Liver (tissue), 8 donors: ENCODE measurements at regions not wholly inside any gene's neighbourhood (a gene's known extent, or its start where the extent isn't known, plus 50 kb on each side); places are given as distances from the start of the nearest gene placed in this dataset.
"Not testable (repeated sequence)": the region's sequence is repeated elsewhere in the genome, so short reads cannot be mapped to it uniquely, and the experiment has no call there.

Source experiments
- DNase-seq: peaks from one replicate; pipeline ENCODE4 v3.0.0-alpha.2; 2017; ENCODE audit warnings: low spot score
- H3K27ac ChIP-seq, 2 donors: one replicate each; pipeline ENCODE4 v1.7.0; 2013; ENCODE audit warnings: inconsistent platforms in 2 of 2, low read length in 2 of 2, control low read depth in 1 of 2, low read depth in 1 of 2, mild to moderate bottlenecking in 1 of 2
- H3K27me3 ChIP-seq, 4 donors: one replicate each; pipeline versions ENCODE4 v1.6.1 to v1.7.0; 2013; ENCODE audit warnings: low read length in 3 of 4, inconsistent platforms in 1 of 4, mild to moderate bottlenecking in 1 of 4, moderate library complexity in 1 of 4; ENCODE audit not compliant: control insufficient read depth in 4 of 4, insufficient read depth in 4 of 4
- H3K36me3 ChIP-seq, 4 donors: one replicate each; pipeline versions ENCODE4 v1.6.1 to v1.7.0; 2013; ENCODE audit warnings: low read length in 3 of 4, mild to moderate bottlenecking in 3 of 4, low read depth in 1 of 4, moderate library complexity in 1 of 4; ENCODE audit not compliant: control insufficient read depth in 4 of 4, insufficient read depth in 3 of 4
- H3K4me1 ChIP-seq, 4 donors: one replicate each; pipeline versions ENCODE4 v1.6.1 to v1.7.0; 2013; ENCODE audit warnings: low read length in 3 of 4, mild to moderate bottlenecking in 3 of 4, moderate library complexity in 1 of 4; ENCODE audit not compliant: control insufficient read depth in 4 of 4, insufficient read depth in 4 of 4
- H3K4me3 ChIP-seq, 3 donors: one replicate each; pipeline versions ENCODE4 v1.6.1 to v1.7.0; 2013; ENCODE audit warnings: low read length in 3 of 3, control low read depth in 1 of 3, low read depth in 1 of 3, mild to moderate bottlenecking in 1 of 3
- H3K9ac ChIP-seq, 2 donors: one replicate each; pipeline ENCODE4 v1.7.0; 2013; ENCODE audit warnings: low read length in 2 of 2, mild to moderate bottlenecking in 2 of 2, moderate library complexity in 2 of 2, control low read depth in 1 of 2, low read depth in 1 of 2
- H3K9me3 ChIP-seq, 4 donors: one replicate each; pipeline versions ENCODE4 v1.6.1 to v1.7.0; 2013; ENCODE audit warnings: low read length in 3 of 4; ENCODE audit not compliant: control insufficient read depth in 4 of 4
- EGR1 ChIP-seq, 2 donors: IDR thresholded peaks; 2 replicates each; pipeline ENCODE4 v1.6.1; 2016 to 2018; ENCODE audit warnings: antibody characterized with exemption in 2 of 2, low read depth in 2 of 2
- FOXA1 ChIP-seq: IDR thresholded peaks from 2 replicates; pipeline ENCODE4 v1.6.1; 2016; ENCODE audit warnings: antibody characterized with exemption
- FOXA2 ChIP-seq: IDR thresholded peaks from 2 replicates; pipeline ENCODE4 v1.6.1; 2016; ENCODE audit warnings: antibody characterized with exemption
- GABPA ChIP-seq, 2 donors: IDR thresholded peaks in 1 of 2; conservative IDR thresholded peaks in 1 of 2; 2 replicates each; pipeline ENCODE4 v1.6.1; 2016; ENCODE audit warnings: antibody characterized with exemption in 2 of 2, mild to moderate bottlenecking in 1 of 2, moderate library complexity in 1 of 2
- HNF4A ChIP-seq, 2 donors: conservative IDR thresholded peaks; 2 replicates each; pipeline ENCODE4 v1.6.1; 2016; ENCODE audit warnings: antibody characterized with exemption in 2 of 2, mild to moderate bottlenecking in 2 of 2
- HNF4G ChIP-seq: IDR thresholded peaks from 2 replicates; pipeline ENCODE4 v1.6.1; 2016; ENCODE audit warnings: antibody characterized with exemption
- JUND ChIP-seq, 2 donors: IDR thresholded peaks; 2 replicates each; pipeline ENCODE4 v1.6.1; 2016; ENCODE audit warnings: antibody characterized with exemption in 2 of 2
- NR2F2 ChIP-seq: IDR thresholded peaks from 2 replicates; pipeline ENCODE4 v1.6.1; 2016; ENCODE audit warnings: antibody characterized with exemption
- RAD21 ChIP-seq, 2 donors: IDR thresholded peaks; 2 replicates each; pipeline ENCODE4 v1.6.1; 2016; ENCODE audit warnings: antibody characterized with exemption in 2 of 2, mild to moderate bottlenecking in 2 of 2
- RXRA ChIP-seq, 2 donors: IDR thresholded peaks; 2 replicates each; pipeline ENCODE4 v1.6.1; 2017 to 2018; ENCODE audit warnings: antibody characterized with exemption in 2 of 2, mild to moderate bottlenecking in 1 of 2
- SP1 ChIP-seq: IDR thresholded peaks from 2 replicates; pipeline ENCODE4 v1.6.1; 2018; ENCODE audit warnings: antibody characterized with exemption, mild to moderate bottlenecking
- TAF1 ChIP-seq: conservative IDR thresholded peaks from 2 replicates; pipeline ENCODE4 v1.6.1; 2016; ENCODE audit warnings: antibody characterized with exemption, mild to moderate bottlenecking
- YY1 ChIP-seq: IDR thresholded peaks from 2 replicates; pipeline ENCODE4 v1.6.1; 2016; ENCODE audit warnings: antibody characterized with exemption, mild to moderate bottlenecking
- WGBS: extraction: QIAGEN DNeasy Blood & Tissue Kit; methylation state at CpG from one replicate; pipeline ENCODE4 v1.1.7; 2013; 5-methylcytosine and 5-hydroxymethylcytosine counted together
- TF ChIP-seq, protein P1 (sequence below): IDR thresholded peaks from 2 replicates; pipeline ENCODE4 v1.6.1; 2016; ENCODE audit warnings: antibody characterized with exemption
- TF ChIP-seq, protein P2 (sequence below): fragments of 150-350 bp; IDR thresholded peaks from 2 replicates; pipeline ENCODE4 v1.5.1; 2017; ENCODE audit warnings: improper control_type of control experiment, low read depth, low read length; ENCODE audit not compliant: missing input control
- TF ChIP-seq, protein P3 (sequence below): IDR thresholded peaks from 2 replicates; pipeline ENCODE4 v1.6.1; 2016; ENCODE audit warnings: antibody characterized with exemption
- TF ChIP-seq, protein P4 (sequence below): IDR thresholded peaks from 2 replicates; pipeline ENCODE4 v1.6.1; 2016; ENCODE audit warnings: antibody characterized with exemption, mild to moderate bottlenecking
- TF ChIP-seq, protein P5 (sequence below): IDR thresholded peaks from 2 replicates; pipeline ENCODE4 v1.6.1; 2016; ENCODE audit warnings: antibody characterized with exemption
- donor health status: healthy.
- donor health status: healthy.
- donor health status: healthy.
- donor health status: healthy.
- donor health status: healthy.

DNA sequence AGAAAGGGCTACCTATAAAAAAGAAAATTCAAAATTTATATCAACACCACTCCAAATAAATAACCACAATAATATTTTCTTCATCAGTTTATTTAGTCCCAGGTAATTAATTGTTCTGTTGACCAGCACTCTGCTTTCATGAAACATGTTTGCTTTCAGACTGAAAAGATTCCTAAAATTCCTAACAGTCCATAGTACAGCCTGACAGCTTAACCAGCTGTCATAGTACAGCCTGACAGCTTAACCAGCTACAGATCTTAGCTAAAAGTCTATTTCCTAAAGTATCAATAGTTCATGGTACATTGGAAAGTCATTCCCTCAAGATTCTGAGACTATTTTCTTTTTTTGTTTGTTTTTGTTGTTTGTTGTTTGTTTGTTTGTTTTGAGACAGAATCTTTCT, 144.1 kb upstream of the DDX53 start:
- Histone ChIP-seq H3K27me3 (peaks cover 0 to 2% (median 0%) of the 10 kb centered on the region in 4 donors), H3K9ac (no peak overlapping the region), H3K4me1 (no peaks in the 10 kb centered on the region), H3K27ac (no peak overlapping the region), H3K4me3 (no peak overlapping the region), H3K36me3 (no peaks in the 10 kb centered on the region), H3K9me3 (no peaks in the 10 kb centered on the region)
- no peak for DNase-seq
- TF ChIP-seq HNF4A (conservative IDR thresholded peaks at IDR 0.05): no peak
- no peak for TF ChIP-seq RAD21 (IDR thresholded peaks at IDR 0.05)
- TF ChIP-seq, protein P1, sequence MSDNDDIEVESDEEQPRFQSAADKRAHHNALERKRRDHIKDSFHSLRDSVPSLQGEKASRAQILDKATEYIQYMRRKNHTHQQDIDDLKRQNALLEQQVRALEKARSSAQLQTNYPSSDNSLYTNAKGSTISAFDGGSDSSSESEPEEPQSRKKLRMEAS: no peak
- TF ChIP-seq JUND (IDR thresholded peaks at IDR 0.05): no peak
- TF ChIP-seq TAF1: no peak
- TF ChIP-seq FOXA2: no peak
- TF ChIP-seq, protein P2, sequence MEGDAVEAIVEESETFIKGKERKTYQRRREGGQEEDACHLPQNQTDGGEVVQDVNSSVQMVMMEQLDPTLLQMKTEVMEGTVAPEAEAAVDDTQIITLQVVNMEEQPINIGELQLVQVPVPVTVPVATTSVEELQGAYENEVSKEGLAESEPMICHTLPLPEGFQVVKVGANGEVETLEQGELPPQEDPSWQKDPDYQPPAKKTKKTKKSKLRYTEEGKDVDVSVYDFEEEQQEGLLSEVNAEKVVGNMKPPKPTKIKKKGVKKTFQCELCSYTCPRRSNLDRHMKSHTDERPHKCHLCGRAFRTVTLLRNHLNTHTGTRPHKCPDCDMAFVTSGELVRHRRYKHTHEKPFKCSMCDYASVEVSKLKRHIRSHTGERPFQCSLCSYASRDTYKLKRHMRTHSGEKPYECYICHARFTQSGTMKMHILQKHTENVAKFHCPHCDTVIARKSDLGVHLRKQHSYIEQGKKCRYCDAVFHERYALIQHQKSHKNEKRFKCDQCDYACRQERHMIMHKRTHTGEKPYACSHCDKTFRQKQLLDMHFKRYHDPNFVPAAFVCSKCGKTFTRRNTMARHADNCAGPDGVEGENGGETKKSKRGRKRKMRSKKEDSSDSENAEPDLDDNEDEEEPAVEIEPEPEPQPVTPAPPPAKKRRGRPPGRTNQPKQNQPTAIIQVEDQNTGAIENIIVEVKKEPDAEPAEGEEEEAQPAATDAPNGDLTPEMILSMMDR: no peak
- TF ChIP-seq, protein P3, sequence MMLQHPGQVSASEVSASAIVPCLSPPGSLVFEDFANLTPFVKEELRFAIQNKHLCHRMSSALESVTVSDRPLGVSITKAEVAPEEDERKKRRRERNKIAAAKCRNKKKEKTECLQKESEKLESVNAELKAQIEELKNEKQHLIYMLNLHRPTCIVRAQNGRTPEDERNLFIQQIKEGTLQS: no peak

DNA sequence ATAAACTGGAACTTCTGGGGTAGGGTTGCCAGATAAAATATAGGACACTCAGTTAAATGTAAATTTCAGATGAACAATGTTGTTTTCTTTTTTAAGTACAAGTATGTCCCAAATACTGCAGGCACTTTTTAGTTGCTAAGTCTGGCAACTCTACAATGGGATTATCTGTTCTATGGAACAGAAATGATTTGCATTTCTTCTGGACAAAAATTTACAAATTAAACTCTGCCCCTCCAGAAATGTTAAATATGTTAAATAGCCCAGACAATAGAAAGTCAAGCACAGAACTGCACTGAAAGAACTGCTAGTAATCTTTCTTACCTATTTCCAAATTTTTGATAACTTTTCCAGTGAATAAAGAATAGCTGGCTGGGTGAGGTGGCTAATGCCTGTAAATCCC, 140.1 kb upstream of the DDX53 start:
- no peaks in the 10 kb centered on the region for H3K36me3 ChIP-seq
- no peak for DNase-seq
- peaks cover 0 to 4% (median 0%) of the 10 kb centered on the region in 4 donors for H3K27me3 ChIP-seq
- no peak overlapping the region for H3K4me3 ChIP-seq
- no peak overlapping the region for H3K27ac ChIP-seq
- H3K4me1 ChIP-seq: no peaks in the 10 kb centered on the region
- H3K9ac ChIP-seq: no peak overlapping the region
- H3K9me3 ChIP-seq: no peaks in the 10 kb centered on the region
- TF ChIP-seq, protein P3: no peak
- TF ChIP-seq SP1 (no peak), YY1 (no peak), NR2F2 (no peak), FOXA2 (no peak), EGR1 (IDR thresholded peaks at IDR 0.05; ENCODE audit: low read depth in 2 of 2) (no peak), RXRA (IDR thresholded peaks at IDR 0.05) (no peak), RAD21 (IDR thresholded peaks at IDR 0.05) (no peak), FOXA1 (no peak), JUND (IDR thresholded peaks at IDR 0.05) (no peak), HNF4A (conservative IDR thresholded peaks at IDR 0.05) (no peak), TAF1 (no peak), GABPA (IDR thresholded peaks at IDR 0.05 in 1 of 2, conservative IDR thresholded peaks at IDR 0.05 in 1 of 2) (no peak), HNF4G (no peak)
- TF ChIP-seq, protein P2: no peak
- TF ChIP-seq, protein P4, sequence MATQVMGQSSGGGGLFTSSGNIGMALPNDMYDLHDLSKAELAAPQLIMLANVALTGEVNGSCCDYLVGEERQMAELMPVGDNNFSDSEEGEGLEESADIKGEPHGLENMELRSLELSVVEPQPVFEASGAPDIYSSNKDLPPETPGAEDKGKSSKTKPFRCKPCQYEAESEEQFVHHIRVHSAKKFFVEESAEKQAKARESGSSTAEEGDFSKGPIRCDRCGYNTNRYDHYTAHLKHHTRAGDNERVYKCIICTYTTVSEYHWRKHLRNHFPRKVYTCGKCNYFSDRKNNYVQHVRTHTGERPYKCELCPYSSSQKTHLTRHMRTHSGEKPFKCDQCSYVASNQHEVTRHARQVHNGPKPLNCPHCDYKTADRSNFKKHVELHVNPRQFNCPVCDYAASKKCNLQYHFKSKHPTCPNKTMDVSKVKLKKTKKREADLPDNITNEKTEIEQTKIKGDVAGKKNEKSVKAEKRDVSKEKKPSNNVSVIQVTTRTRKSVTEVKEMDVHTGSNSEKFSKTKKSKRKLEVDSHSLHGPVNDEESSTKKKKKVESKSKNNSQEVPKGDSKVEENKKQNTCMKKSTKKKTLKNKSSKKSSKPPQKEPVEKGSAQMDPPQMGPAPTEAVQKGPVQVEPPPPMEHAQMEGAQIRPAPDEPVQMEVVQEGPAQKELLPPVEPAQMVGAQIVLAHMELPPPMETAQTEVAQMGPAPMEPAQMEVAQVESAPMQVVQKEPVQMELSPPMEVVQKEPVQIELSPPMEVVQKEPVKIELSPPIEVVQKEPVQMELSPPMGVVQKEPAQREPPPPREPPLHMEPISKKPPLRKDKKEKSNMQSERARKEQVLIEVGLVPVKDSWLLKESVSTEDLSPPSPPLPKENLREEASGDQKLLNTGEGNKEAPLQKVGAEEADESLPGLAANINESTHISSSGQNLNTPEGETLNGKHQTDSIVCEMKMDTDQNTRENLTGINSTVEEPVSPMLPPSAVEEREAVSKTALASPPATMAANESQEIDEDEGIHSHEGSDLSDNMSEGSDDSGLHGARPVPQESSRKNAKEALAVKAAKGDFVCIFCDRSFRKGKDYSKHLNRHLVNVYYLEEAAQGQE: no peak
- TF ChIP-seq, protein P1: no peak
- TF ChIP-seq, protein P5, sequence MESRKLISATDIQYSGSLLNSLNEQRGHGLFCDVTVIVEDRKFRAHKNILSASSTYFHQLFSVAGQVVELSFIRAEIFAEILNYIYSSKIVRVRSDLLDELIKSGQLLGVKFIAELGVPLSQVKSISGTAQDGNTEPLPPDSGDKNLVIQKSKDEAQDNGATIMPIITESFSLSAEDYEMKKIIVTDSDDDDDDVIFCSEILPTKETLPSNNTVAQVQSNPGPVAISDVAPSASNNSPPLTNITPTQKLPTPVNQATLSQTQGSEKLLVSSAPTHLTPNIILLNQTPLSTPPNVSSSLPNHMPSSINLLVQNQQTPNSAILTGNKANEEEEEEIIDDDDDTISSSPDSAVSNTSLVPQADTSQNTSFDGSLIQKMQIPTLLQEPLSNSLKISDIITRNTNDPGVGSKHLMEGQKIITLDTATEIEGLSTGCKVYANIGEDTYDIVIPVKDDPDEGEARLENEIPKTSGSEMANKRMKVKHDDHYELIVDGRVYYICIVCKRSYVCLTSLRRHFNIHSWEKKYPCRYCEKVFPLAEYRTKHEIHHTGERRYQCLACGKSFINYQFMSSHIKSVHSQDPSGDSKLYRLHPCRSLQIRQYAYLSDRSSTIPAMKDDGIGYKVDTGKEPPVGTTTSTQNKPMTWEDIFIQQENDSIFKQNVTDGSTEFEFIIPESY: no peak

DNA sequence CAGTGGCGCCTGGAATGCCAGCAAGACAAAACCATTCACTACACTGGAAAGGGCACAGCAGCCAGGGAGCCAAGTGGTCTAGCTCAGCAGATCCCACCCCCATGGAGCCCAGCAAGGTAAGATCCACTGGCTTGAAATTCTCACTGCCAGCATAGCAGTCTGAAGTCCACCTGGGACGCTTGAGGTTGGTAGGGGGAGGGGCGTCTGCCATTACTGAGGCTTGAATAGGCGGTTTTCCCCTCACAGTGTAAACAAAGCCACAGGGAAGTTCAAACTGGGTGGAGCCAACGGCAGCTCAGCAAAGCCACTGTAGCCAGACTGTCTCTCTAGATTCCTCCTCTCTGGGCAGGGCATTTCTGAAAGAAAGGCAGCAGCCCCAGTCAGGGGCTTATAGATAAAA, 133.0 kb upstream of the DDX53 start:
- H3K9me3 ChIP-seq, H3K27me3 ChIP-seq, H3K4me1 ChIP-seq, H3K36me3 ChIP-seq, DNase-seq, H3K27ac ChIP-seq, H3K4me3 ChIP-seq, H3K9ac ChIP-seq: not testable (repeated sequence)
- 44% methylated on average over 5 of the region's 5 CpGs for WGBS
